Thoracic aorta (tissue), 2 donors: ENCODE measurements at regions not wholly inside any gene's neighbourhood (a gene's known extent, or its start where the extent isn't known, plus 50 kb on each side); places are given as distances from the start of the nearest gene placed in this dataset.

Experiments used
- ATAC-seq: fragments of 150-250 bp; one replicate; pipeline ENCODE4 v1.8.0; 2017; ENCODE audit warnings: low read depth; ENCODE audit not compliant: insufficient number of reproducible peaks, low FRiP score
- DNase-seq: peaks from one replicate; pipeline ENCODE4 v3.0.0-alpha.2; 2020; ENCODE audit warnings: low spot score
- H3K27ac ChIP-seq, 2 donors: fragments of 200-600 bp; sonication (generic); 1 replicate in 1 of 2; 2 replicates in 1 of 2; pipeline ENCODE4 v1.5.1; 2016; ENCODE audit warnings: mild to moderate bottlenecking in 2 of 2, moderate library complexity in 2 of 2
- H3K27me3 ChIP-seq: fragments of 200-600 bp; sonication (generic); replicated peaks from 2 replicates; pipeline ENCODE4 v1.6.0; 2016; ENCODE audit warnings: mild to moderate bottlenecking; ENCODE audit not compliant: insufficient read depth
- H3K36me3 ChIP-seq: fragments of 200-600 bp; sonication (generic); one replicate; pipeline ENCODE4 v1.5.1; 2016
- H3K4me1 ChIP-seq, 2 donors: fragments of 200-600 bp; sonication (generic); 1 replicate in 1 of 2; 2 replicates in 1 of 2; pipeline versions ENCODE4 v1.5.1 to v1.6.0; 2016; ENCODE audit warnings: low read depth in 2 of 2, mild to moderate bottlenecking in 1 of 2; ENCODE audit not compliant: control insufficient read depth in 1 of 2
- H3K4me3 ChIP-seq: fragments of 200-600 bp; sonication (generic); 2 replicates; pipeline ENCODE4 v1.5.1; 2016; ENCODE audit warnings: mild to moderate bottlenecking
- H3K9me3 ChIP-seq: fragments of 200-600 bp; sonication (generic); 2 replicates; pipeline ENCODE4 v1.5.1; 2016
- TF ChIP-seq, protein P1 (sequence below): fragments of 200-600 bp; sonication (generic); IDR thresholded peaks from one replicate; pipeline ENCODE4 v1.5.1; 2019; ENCODE audit warnings: antibody characterized with exemption

DNA sequence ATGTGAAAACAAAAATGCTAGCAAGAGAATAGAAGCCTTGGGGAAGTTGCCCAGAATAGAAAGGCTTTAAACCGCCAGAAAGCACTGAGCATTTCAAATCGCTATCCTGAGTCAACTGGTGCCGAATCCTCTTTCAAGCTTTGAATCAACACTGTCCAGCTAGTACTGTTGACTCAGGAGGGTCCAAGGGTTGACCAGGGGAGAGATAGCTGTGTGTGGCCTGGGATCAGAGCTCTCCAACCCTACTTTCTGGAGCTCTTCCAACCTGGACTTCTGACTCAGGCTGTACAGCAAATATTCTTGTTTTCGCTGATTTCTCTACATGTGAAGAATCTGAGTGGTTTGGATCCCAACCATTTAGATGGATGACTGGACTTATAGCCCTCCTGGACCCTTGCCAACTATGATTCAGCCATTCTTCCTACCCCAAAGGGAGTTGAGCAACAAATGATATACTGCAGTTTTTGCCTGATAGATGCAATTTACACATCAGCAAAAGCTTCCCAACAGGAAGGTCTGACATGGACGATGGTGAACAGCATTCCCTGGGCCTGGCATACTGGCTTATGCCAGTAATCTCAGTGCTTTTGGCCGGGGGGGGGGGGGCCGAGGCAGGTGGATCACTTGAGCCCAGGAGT, 154.0 kb upstream of the SDK2 start:
- DNase-seq (peak; percentile 24), ATAC-seq (no peak)
- TF ChIP-seq, protein P1, sequence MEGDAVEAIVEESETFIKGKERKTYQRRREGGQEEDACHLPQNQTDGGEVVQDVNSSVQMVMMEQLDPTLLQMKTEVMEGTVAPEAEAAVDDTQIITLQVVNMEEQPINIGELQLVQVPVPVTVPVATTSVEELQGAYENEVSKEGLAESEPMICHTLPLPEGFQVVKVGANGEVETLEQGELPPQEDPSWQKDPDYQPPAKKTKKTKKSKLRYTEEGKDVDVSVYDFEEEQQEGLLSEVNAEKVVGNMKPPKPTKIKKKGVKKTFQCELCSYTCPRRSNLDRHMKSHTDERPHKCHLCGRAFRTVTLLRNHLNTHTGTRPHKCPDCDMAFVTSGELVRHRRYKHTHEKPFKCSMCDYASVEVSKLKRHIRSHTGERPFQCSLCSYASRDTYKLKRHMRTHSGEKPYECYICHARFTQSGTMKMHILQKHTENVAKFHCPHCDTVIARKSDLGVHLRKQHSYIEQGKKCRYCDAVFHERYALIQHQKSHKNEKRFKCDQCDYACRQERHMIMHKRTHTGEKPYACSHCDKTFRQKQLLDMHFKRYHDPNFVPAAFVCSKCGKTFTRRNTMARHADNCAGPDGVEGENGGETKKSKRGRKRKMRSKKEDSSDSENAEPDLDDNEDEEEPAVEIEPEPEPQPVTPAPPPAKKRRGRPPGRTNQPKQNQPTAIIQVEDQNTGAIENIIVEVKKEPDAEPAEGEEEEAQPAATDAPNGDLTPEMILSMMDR: no peak
- H3K27me3 ChIP-seq: no peaks in the 10 kb centered on the region
- peak overlapping the region; percentile 31 for H3K4me3 ChIP-seq
- peak overlapping the region; percentile 17 to 42 for H3K27ac ChIP-seq
- H3K9me3 ChIP-seq: no peaks in the 10 kb centered on the region
- H3K4me1 ChIP-seq: peaks cover 9 to 24% of the 10 kb centered on the region in 2 donors
- H3K36me3 ChIP-seq: no peaks in the 10 kb centered on the region

DNA sequence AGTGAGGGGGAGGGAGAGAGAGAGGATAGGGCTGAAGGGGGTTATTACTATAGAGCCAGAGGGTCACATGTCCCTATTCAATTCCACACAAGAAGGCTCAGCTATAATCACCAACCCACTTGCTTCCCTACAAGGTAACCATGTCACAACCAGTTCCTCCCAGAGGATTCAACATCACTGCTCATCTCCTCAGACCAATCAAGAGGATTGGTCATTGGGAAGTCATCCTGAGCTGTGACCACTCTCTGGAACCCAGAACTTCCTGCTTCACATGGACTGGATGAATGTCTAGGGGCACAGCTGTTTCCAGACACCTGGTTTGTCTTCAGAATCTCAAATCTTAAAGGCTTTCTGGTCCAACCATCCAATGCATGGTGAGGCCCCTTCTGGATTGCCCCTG, 154.9 kb upstream of the SDK2 start:
- Histone ChIP-seq H3K36me3 (no peaks in the 10 kb centered on the region), H3K27me3 (no peaks in the 10 kb centered on the region), H3K4me1 (peaks cover 9 to 24% of the 10 kb centered on the region in 2 donors), H3K27ac (no peak overlapping the region), H3K4me3 (no peak overlapping the region), H3K9me3 (no peaks in the 10 kb centered on the region)
- DNase-seq (no peak), ATAC-seq (no peak)
- TF ChIP-seq, protein P1: no peak

DNA sequence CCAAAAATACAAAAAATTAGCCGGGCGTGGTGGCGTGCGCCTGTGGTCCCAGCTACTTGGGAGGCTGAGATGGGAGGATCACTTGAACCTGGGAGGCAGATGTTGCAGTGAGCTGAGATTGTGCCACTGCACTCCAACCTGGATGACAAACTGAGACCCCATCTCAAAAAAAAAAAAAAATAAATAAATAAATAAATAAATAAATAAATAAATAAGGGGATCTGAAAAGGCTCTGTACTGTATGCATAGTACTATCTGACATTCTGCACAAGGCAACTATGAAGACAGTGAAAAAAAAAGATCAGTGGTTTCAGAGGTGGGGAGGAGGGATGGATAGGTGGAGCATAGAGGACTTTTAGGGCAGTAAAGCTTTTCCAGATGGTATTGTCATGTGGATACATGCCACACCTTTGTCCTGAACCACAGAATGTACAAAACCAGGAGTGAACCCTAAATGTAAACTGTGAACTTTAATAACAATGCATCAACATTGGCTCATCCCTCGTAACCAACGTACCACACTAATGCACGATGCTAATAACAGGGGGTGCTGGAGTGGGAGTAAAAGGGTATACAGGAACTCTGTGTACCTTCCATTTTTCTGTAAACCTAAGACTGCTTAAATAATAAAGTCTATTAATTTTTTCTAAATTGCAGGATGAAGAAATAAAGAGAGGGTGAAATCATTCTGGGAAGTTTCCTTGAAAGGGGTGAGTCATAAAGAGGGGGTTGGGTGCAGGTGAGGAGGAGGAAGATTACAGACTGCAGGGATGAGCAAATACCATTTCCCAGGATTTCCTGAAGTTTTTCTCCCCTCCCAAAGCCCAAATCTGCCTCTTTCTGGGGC, 155.8 kb upstream of the SDK2 start:
- no peaks in the 10 kb centered on the region for H3K9me3 ChIP-seq
- no peak for ATAC-seq
- TF ChIP-seq, protein P1: no peak
- H3K27me3 ChIP-seq: no peaks in the 10 kb centered on the region
- no peak overlapping the region for H3K27ac ChIP-seq
- peaks cover 9 to 24% of the 10 kb centered on the region in 2 donors for H3K4me1 ChIP-seq
- H3K4me3 ChIP-seq: no peak overlapping the region
- no peak for DNase-seq
- H3K36me3 ChIP-seq: no peaks in the 10 kb centered on the region

DNA sequence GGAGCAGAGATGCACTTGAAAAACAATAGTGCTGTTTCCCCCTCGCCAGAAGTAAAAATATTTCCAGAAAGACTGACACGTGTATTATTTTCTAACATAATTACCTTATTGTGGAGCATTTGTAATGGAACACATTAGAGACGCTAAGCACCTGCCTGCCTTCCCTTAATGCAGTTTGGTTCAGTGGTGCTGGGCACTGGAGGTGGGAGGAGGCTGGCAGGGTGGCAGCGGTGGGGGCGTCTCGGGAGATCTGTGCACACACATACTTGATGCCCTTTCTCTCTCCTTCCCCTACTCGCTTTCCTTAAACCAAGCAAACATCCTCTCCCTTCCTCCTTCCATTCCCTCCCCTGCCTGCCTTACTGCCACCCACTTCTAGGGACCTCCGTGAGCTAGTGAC, 156.6 kb upstream of the SDK2 start:
- ATAC-seq: no peak

More for the DNA sequence above, 156.6 kb upstream of the SDK2 start:
- DNase-seq: no peak
- no peak overlapping the region for H3K4me3 ChIP-seq
- no peaks in the 10 kb centered on the region for H3K36me3 ChIP-seq
- H3K27me3 ChIP-seq: no peaks in the 10 kb centered on the region
- H3K9me3 ChIP-seq: no peaks in the 10 kb centered on the region
- TF ChIP-seq, protein P1: no peak
- H3K27ac ChIP-seq: no peak overlapping the region
- H3K4me1 ChIP-seq: peaks cover 9 to 24% of the 10 kb centered on the region in 2 donors
